Activated naive CD8-positive, alpha-beta T cell (primary cell): ENCODE measurements at regions not wholly inside any gene's neighbourhood (a gene's known extent, or its start where the extent isn't known, plus 50 kb on each side); places are given as distances from the start of the nearest gene placed in this dataset.

Source experiments
- H3K27ac Mint-ChIP-seq: one replicate; pipeline ENCODE4 v1.8.0; 2021; ENCODE audit warnings: mixed read lengths
- H3K27me3 Mint-ChIP-seq: one replicate; pipeline ENCODE4 v1.8.0; 2021; ENCODE audit warnings: mixed read lengths
- H3K36me3 Mint-ChIP-seq: one replicate; pipeline ENCODE4 v1.8.0; 2021; ENCODE audit warnings: mixed read lengths
- H3K4me1 Mint-ChIP-seq: one replicate; pipeline ENCODE4 v1.8.0; 2021; ENCODE audit warnings: low read depth, mixed read lengths
- H3K4me3 Mint-ChIP-seq: one replicate; pipeline ENCODE4 v1.8.0; 2021; ENCODE audit warnings: mild to moderate bottlenecking, mixed read lengths
- H3K9me3 Mint-ChIP-seq: one replicate; pipeline ENCODE4 v1.8.0; 2021; ENCODE audit warnings: low read depth, mixed read lengths

DNA sequence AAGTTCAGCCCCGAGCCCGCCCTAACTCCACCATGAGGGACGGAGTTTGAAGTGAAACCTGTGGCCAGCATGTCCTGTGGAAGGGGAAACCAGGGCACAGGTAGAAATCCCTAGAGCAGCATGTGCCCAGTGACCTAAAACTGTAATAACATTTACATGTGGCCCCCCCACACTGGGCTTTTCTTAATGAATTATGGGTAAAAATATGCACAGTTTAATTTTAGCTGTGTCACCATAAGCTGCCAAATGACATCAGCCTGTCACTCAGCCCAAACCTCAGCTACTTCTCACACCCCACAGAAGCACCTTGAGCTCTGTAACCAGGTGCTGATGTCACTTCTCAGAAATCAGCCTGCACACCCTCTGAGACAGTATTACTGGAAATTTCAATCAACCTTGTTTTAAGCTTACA lies 50.0 kb upstream of the SLC19A1 start:
- Mint-ChIP-seq H3K4me3 (no peak overlapping the region), H3K27me3 (peaks cover 2% of the 10 kb centered on the region), H3K36me3 (peaks cover 2% of the 10 kb centered on the region), H3K27ac (no peak overlapping the region), H3K9me3 (peaks cover 3% of the 10 kb centered on the region), H3K4me1 (peaks cover 25% of the 10 kb centered on the region)

DNA sequence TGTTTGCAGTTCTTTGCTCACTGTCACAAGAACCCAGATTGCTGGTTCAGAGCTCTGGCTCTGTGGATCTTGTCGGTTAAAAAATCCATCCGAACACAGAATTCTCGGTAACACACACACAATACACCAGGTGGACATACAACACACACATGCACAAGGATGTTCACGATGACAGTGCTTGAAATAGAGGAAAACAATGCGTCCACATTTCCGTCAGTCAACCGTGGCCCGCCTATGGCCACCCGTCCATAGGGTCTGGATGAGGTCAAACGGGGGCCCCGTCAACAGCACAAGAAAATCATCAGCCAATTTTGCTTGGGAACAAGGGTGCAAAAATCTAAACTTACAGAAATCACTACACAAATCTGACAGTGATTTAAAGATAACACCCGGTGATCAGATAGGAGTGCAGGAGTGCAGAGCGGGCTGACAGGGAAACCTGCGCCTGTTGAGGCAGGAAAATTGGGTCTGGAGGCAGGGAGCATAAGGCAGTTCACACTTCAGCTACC lies 50.4 kb upstream of the SLC19A1 start:
- Mint-ChIP-seq H3K4me3 (peak overlapping the region; percentile 36), H3K27ac (no peak overlapping the region), H3K27me3 (peaks cover 2% of the 10 kb centered on the region), H3K4me1 (peaks cover 25% of the 10 kb centered on the region), H3K36me3 (peaks cover 2% of the 10 kb centered on the region), H3K9me3 (no peaks in the 10 kb centered on the region)

DNA sequence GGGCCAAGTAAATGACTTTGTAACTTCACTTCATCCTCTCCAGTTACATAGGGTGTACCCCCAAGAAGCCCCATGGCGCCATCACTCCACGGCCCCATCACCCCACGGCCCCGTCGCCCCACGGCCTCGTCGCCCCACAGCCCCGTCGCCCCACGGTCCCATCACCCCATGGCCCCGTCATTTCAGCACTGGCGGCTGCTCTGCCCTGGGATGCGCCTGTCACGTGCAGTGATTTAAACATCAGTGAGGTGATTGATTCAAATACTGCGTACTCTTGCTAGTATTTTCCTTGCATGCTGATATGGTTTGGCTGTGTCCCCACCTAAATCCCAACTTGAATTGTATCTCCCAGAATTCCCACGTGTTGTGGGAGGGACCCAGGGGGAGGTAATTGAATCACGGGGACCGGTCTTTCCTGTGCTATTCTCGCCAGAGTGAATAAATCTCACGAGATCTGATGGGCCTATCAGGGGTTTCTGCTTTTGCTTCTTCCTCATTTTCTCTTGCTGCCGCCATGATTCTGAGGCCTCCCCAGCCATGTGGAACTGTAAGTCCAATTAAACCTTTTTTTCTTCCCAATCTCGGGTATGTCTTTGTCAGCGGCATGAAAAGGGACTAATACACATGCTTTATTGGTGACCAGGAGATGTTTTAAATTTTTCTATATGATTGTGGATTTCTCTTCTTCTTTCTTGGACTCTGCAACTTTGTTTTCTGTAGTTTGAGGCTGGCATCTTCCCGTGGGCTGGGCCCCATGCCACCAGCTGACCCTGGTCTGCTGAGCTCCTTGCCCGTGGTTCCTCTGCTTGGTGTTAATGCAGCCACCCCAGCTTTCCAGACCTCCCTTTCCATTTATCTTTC lies 50.1 kb upstream of the PCBP3 start:
- H3K27ac Mint-ChIP-seq, result peak overlapping the region; percentile 82
- H3K4me1 Mint-ChIP-seq, result peaks cover 25% of the 10 kb centered on the region
- H3K9me3 Mint-ChIP-seq, result no peaks in the 10 kb centered on the region
- H3K36me3 Mint-ChIP-seq, result peaks cover 2% of the 10 kb centered on the region
- H3K4me3 Mint-ChIP-seq, result no peak overlapping the region
- H3K27me3 Mint-ChIP-seq, result peaks cover 2% of the 10 kb centered on the region
